SH-SY5Y (cell line): ENCODE measurements at regions not wholly inside any gene's neighbourhood (a gene's known extent, or its start where the extent isn't known, plus 50 kb on each side); places are given as distances from the start of the nearest gene placed in this dataset.

Source experiments
- GATA2 ChIP-seq: IDR thresholded peaks from 2 replicates; pipeline ENCODE4 v1.6.1; 2011; ENCODE audit warnings: mild to moderate bottlenecking, low read depth, low read length
- GATA3 ChIP-seq: IDR thresholded peaks from 2 replicates; pipeline ENCODE4 v1.6.1; 2011; ENCODE audit warnings: low read depth, mild to moderate bottlenecking, low read length, moderate library complexity

- TF ChIP-seq GATA2: no peak
- TF ChIP-seq GATA3: no peak
These were observed 424.1 kb downstream of the ZNF385D start for GRCh38 chr3:21326704-21327475.
